ENCODE measurements at regions not wholly inside any gene's neighbourhood (a gene's known extent, or its start where the extent isn't known, plus 50 kb on each side); places are given as distances from the start of the nearest gene placed in this dataset.
A peak's percentile ranks its signal among the peaks of the same experiment; 100 is the strongest.

DNA sequence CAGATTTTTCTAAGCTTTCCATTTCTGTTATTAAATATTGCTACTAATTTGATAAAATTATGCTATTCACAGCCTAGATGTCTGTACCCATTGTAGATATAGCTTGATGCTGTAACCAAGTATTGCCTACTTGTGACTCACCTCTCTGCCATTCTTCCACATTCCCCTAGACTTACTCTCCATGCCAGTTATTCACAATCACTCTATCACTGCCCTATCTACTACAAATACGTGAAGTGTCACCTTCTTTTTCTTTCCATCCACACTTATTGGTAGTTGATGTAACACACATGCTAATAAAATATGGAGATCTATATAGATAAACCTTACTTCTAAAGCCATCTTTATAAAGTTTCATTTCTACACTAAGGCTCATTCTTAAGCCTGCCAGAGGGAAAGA, 179.4 kb upstream of the PACRGL start:
- no peak for DNase-seq (ENCODE audit: low read depth in 2 of 2)

DNA sequence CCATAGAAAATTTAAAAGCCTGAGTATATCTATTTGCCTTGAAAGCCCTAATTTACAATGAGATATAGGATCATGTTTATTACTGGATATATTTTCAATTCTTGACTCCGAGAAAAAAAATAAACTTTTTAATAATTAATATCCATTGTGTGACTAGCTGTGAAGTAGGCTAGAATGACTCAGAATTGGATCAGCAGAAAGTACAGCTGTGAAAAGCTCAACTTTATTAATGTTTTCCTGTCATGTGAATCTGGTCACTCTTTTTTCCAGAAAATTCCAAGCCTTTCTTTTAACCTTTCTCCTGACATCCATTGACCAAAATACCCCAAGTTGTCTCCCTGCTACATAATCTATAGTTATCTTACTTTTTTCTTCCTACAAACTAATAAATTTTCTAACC, 171.8 kb upstream of the PACRGL start:
- no peak for DNase-seq (ENCODE audit: low read depth in 2 of 2)

DNA sequence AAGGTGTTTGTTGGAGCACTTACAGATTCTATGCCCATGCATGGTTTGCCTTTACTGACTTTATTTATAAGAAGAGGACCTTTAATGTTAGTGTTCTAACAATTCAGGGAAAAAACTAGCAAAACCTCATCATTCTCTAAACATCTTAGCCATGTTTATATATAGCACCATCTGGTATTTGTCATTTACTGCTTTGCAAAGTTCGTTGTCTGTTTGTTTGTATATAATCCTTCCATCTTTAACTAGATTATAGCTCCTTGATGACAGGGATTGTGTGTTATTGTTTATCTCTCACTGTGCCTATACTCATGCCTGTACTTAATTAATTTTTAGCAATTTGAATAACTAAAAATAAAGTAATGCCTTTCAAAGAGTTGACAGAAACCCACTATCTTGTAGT, 170.6 kb upstream of the PACRGL start:
- no peak for DNase-seq (ENCODE audit: low read depth in 2 of 2)

DNA sequence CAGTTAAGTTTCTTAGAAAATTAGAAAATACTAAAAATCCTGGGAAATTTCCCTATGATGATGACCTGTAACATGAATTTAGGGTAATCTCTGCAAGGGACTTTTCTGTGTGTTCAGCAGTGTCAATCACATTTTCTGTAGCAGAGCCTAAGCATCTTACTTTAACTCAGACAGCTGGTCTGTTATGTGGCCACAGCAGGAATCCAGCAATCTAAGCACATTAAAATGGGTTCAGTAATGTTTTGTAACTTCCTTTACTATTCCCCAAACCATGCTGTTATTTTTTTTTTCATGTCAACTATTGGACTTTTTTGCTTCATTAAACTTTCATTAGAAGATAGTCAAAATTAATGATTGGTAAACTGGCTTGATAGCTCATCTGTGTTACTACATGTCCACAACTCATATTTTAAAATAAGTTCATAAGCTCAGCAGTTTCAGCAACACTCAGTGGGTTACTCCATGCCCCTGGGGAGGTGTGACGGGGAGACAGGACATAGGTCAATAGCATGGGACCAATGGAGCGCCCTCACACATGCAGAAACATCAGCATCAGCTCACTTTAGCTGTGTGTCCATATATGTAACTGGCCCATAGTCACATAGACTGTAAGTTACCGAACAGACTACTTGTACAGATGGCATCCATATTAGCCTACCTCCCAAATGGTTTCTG, 168.0 kb upstream of the PACRGL start:
- DNase-seq (ENCODE audit: low read depth in 2 of 2): peak in 1 of 2 experiments; percentile 17

DNA sequence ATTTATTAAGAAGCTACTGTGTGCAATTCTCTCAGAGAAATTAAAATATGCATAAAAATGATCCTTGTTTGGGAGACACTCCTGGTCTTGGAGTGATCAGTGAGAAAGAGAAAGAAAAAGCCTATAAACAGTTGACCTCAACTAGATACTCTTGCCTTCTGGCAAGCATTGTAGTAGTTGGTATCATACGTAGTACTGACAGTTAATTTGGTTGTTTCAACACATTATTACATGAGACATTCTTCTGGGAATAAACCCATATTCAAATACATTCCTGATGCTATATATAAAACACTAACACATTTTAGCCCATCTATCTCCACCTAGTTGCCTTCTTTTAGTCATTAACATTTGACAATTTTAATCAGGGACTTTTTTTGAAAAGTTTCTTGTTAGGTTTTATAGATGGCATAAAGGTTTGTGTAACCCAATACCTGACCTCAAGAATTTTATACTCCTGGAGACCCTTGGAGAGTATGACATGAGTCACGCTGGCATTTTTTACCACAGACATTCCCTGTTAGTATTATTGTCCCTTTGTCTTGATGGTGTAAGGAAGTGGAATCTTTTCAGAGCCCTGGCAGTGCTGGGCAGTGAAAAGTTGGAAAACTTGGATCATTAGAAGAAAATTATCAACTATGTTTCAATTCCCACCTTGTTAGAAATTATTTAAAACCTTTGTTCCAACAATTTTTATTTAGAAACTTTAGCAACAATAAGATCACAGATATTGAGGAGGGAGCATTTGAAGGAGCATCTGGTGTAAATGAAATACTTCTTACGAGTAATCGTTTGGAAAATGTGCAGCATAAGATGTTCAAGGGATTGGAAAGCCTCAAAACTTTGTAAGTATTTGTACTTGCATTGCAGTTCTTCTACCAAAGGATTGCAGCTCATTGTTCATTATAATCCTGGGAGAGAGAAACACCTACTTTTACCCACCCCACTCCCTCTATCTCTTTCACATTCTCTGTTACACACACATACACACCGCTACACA, 167.1 kb upstream of the PACRGL start:
- DNase-seq (ENCODE audit: low read depth in 2 of 2): peak; percentile 48 to 51

DNA sequence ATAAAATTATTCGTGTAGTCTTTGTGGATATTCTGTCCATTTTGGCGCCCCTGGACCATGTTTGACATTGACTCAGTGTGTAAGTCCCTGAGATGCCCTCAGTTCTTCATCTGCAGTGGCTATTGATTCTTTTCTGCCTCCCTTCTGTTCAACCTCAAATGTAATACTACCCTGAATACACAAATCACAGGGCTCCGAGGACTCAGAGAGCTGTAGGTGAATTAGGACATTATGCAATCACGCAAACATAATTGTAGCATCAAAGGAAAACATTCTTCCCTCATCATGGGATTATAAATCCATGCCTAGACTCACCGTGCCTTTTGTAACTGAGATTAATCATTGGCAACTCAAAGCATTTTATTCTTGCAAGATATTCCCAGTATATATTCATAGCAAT, 161.4 kb upstream of the PACRGL start:
- DNase-seq (ENCODE audit: low read depth in 2 of 2): no peak

DNA sequence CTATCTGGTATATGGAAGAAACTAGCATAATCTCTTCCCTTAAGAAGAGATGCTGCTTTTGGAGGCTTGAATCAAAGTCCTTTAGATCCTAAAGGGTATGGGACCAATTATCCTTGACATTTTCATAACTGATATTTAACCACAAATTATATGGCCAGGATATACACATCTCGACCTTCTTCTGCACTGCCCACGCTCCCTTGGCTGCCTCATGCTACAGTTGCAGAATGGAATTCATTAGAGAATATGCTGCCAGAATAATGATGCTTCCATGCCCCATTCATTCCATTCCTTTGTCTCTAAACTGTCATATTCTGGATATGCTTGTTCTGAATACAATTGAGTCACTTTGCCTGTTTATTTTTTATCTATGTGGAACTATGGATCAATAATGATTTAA, 157.1 kb upstream of the PACRGL start:
- DNase-seq (ENCODE audit: low read depth in 2 of 2): no peak

DNA sequence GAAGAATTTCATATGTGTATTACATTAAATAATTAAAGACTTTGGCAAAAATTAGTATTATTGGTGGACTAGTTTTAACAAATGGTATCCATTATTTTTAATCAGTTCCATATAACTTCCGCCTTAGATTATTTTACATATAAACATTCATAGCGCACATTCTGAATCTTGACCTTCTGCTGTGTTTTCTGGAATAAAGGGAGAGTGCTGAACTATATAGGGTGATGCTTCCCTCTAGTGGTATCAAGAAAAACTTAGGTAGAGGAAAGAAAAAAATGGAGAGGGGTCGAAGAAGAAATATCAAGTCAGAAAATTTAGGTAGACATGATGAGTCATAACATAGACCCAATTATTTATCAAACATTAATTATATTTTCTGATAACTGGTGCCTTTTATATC, 155.6 kb upstream of the PACRGL start:
- peak in 1 of 2 experiments; percentile 46 for DNase-seq (ENCODE audit: low read depth in 2 of 2)

DNA sequence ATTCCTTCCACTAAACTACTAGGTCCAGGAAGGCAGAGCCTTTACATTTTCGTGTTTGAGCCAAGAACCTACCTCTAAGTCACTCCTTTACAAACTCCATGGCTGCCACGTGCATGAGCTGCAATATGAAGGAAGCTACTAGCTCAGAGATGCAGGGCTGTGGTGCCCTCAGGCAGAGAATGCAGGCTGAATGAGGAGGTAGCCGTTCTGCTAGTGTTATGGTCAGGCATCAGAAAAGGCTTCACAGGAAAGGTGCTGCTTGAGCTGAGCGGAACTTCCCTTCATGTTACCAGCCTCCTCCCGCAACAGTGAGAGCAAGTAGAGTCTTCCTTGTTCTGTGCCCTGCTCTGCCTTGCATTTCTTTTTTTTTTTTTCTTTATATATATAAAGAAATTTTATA, 148.3 kb upstream of the PACRGL start:
- no peak for DNase-seq (ENCODE audit: low read depth in 2 of 2)

DNA sequence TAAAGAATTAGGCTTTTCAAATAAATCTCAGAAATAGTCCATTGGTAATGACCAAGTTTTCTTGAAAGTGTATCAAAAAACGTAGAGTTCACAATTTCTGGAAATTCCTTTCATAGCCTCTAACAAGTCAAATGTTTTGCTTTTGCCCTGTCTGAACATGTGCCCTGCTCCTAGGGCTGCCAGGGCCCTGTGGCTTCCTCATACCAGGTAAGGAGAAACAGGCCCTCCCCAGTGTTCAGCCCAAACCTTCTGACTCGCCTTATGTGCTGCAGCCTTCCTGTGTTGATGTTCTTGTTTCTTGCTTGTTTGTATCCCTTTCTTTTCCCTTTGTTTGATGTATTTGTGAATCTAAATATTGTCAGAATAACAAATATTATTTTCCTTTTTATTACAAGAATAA, 146.1 kb upstream of the PACRGL start:
- no peak for DNase-seq (ENCODE audit: low read depth in 2 of 2)

DNA sequence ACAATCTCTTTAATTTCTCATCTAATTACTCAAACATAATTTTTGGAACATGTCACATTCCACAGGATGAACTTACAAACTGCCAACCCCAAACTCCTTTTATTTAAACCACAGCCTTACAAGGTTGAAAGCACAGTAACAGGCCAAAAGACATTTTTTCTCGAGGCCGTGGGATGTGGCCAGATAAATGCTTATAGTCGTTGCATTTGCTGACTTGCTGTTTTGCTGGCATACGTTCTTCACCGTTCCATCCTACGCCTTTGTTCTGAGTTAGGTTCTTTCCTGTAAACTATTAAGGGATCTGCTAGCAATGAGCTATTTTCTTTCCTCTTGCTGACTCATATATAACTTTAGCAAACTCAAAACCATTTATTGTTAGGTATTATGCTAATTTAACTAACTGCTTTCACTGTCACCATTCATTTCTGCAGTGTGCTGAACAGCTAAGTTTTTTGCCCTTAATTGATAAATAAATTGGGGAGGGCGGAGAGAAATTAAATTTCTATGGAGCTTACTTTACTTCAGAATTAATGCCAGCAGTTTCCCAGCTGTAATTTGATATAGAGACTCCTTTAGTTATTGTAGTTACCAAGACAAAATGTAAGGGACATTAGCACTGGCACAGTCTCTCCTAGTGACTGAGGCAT, 135.1 kb upstream of the PACRGL start:
- peak; percentile 9 to 16 for DNase-seq (ENCODE audit: low read depth in 2 of 2)

DNA sequence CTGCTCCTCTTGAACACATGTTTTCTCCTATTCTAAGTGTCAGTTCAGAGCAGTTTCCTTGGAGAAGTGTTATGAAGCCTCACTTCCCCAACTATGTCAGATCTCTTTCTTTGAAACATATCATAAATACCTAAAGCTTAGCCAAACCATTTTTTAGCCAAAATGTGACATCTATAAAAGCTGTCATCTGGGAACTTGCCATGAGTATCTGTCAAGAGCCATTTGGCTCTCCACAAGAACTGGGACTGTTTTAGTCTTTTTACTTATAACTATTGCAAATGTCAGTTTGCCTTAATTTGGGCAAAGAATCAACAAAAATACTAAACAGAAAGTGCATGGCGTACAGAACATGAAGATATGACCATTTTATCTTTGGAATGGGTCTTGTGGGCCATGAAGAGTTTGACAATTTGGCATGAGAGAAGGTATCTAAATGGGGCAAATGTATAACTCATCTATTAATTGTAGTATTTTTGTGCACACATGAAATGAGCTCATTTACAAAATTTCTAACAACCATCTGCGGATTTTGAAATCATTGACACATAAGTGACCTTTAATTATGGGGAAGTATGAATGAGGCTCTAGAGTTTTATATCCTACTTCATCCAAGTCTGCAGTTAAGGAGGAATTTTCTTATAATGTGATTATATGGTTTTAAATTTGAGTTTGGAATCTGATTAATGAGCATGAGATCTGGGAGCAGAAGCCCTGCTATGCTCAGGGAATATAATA, 129.1 kb upstream of the PACRGL start:
- DNase-seq (ENCODE audit: low read depth in 2 of 2): no peak

DNA sequence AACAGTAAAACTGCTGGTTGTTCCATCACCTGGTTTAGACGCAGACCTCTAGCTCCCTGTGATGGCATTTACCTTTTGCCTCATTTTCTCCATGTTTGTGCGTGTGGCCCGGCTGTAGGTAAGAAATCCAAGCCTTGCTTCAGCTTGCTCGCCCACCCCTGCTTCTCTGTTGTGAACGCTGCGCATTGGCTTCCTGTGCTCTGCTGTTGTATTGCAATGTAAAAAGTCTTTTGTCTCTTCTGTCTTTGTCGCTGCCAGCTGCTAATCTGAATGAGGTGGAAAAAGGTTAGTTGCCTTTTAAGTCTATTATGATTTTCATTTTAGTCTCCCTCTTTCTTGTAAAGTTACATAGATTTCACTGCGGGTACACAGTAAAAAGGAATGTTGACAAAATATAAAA, 127.3 kb upstream of the PACRGL start:
- no peak for DNase-seq (ENCODE audit: low read depth in 2 of 2)

DNA sequence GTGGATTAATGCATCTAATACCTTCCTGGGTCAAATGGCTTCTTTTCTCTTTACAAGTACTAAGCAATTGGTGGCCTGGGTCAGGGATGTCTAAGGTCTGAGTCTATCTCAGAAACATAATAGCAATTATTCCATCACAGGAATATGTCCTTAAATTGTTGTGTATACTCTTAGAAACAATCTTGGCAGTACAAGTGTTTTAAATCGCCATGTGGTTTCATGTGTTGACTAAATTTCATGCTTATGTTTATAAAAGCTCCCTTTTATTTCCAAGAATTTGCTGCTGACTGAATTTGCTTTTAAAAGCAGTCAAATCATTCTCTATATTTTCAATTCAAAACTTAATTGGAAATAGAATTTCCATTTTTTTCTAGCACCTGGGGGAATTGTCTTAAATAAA, 125.3 kb upstream of the PACRGL start:
- no peak for DNase-seq (ENCODE audit: low read depth in 2 of 2)

DNA sequence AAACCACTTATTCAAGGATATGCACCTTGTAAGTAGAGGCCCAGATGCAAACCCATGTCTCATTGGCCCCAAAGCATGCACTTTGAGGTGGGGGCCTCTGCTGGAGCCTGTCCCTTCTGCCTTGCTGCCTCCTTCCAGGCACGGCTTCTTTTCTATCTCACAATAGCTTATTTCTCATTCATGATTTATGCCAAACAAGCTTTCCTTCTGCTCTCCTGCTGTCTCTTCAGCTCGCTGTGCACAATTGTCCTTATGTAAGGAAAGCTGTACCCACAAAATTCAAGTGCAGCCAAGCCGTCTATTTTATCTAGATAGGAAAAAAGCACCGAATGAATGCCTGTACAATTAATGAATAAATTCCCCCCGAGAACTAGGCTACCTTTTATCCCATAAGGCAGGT, 124.8 kb upstream of the PACRGL start:
- DNase-seq (ENCODE audit: low read depth in 2 of 2): no peak

DNA sequence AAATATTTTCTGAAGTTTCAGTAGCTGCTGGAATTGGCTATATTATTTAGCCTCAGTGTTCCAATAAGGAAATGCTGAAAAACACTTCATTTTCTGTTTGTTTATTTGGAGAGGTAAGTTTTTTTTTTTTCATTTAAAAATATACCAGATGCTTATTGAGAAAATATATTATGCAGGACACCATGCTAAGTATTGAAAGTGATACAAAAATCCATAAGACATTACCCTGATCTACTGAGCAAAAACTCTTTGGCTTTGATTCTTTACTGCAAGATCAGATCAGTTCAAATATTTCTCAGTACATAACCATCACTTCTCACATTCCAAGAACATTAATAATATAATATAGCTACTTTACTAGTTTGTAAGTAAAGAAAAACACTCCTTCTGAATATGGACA, 123.4 kb upstream of the PACRGL start:
- no peak for DNase-seq (ENCODE audit: low read depth in 2 of 2)

DNA sequence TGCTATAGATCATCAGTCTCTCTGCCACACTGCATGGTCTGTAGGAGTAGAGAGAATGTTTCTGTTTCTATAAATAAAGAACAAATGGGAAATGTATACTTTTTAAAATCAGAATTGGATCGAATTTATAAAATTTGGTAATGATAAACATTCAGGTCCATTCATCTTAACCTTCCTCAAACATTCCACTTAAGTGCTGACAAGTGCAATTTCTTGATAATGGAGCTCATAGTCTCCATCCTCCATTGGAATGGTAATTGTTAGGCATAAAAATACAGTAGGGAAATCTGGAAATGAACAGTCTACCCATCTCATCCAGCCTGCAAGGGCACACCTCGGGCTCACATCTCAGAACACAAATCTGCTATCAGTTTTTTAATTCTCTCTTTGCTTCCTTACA, 122.6 kb upstream of the PACRGL start:
- DNase-seq (ENCODE audit: low read depth in 2 of 2): no peak

DNA sequence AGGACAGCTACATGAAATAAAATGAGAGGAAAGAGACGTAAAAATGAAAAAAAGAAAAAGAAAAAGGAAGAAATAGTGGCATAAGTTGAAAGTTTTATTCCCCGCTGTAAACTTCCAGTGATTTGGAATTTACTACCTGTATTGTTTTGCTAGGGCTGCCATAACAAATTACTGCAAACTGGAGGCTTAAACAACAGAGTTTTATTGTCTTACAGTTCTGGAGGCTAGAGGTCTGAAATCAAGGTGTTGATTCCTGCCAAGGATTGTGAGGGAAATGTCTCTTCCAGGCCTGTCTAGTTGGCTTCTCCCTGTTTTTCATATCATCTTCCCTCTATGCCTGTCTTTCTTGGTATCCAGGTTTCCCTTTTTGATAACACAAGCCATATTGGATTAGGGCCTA, 119.4 kb upstream of the PACRGL start:
- no peak for DNase-seq (ENCODE audit: low read depth in 2 of 2)

DNA sequence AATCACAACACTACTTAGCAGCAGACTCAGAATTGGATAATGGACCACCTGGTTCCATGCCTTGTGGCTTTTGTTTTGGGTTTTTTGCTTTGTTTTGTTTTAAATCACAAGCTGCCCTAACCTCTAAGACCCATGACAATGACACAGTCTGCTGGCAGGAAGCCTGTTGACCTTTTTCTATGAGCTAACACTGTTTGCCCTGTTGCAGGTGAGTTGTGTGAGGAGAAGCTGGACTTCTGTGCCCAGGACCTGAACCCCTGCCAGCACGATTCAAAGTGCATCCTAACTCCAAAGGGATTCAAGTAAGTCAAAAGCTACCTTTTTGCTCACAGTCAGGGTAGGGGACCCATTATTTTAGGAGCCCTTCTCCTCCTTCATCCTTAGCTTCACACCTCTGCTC, 110.8 kb upstream of the PACRGL start:
- no peak for DNase-seq (ENCODE audit: low read depth in 2 of 2)

DNA sequence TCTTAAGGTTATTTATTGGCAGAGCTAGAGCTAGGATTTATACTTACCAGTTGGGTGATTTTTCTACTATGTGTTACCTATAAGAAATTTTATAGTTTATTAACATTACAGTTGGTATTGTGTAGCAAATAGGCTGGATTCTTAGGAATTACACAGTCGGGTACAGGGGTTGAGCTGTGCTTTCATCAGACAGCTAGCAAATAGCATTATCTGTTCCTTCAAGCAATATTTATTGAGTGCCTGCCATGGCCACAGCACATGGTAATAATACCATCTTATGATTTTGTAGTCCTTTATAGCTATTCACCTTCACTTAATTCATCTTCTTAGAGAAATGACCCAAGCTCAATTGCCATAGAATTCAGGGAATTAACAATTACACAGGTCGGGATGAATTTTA, 109.4 kb upstream of the PACRGL start:
- no peak for DNase-seq (ENCODE audit: low read depth in 2 of 2)

DNA sequence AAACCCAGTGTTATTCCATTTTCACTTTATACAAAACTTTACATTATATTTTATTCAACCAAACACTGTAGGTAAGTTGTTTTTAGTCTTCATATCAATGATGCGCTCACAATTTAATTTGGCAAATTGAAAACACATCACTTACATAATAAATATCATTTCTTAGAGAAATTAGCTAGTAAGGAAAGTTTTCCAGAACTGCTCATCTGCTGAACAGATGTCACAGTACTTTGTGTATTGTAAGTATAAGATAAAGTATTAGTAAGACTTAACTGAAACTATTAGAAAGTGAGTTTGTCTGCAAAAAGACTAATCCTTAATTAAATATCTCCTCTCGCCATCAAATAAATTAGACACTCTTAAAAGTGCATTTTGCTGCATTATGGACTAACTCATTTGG, 108.7 kb upstream of the PACRGL start:
- no peak for DNase-seq (ENCODE audit: low read depth in 2 of 2)

DNA sequence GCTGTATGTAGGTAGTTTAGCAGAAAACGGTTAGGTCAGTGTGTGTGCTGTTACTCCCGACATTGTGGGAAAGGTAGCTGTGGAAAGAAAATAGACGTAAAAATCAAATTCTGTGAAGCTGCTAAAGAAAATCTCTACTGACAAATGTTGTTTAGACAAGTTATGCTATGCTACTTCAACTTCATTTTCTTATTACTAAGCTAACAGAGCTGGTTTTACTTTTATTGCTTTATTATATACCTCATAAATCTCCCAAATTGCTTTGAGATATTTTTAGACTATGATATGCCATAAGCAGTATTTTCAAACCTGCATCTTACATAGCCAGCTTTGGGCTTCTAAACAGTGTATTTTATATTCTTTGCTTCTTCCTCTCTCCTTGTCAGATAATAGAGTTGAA, 108.2 kb upstream of the PACRGL start:
- no peak for DNase-seq (ENCODE audit: low read depth in 2 of 2)

Measured in fibroblast of skin of left quadriceps (primary cell).